HG02763 (cell line): ENCODE measurements at regions not wholly inside any gene's neighbourhood (a gene's known extent, or its start where the extent isn't known, plus 50 kb on each side); places are given as distances from the start of the nearest gene placed in this dataset.
"Not testable (repeated sequence)": the region's sequence is repeated elsewhere in the genome, so short reads cannot be mapped to it uniquely, and the experiment has no call there.

Source experiments
- ATAC-seq: cut with Tn5 transposase; IDR thresholded peaks from one replicate; pipeline ENCODE4 v1.9.1; 2021; ENCODE audit warnings: mild to moderate bottlenecking, moderate library complexity; ENCODE audit not compliant: unreplicated experiment

GRCh38 chr20:53891306-53891894, 179.0 kb downstream of the BCAS1 start:
- ATAC-seq = no peak

- ATAC-seq = no peak
Observed at GRCh38 chr20:53890443-53891305, 179.7 kb downstream of the BCAS1 start.

- no peak for ATAC-seq
Observed at GRCh38 chr20:53889411-53890148, 180.8 kb downstream of the BCAS1 start.

GRCh38 chr20:53888951-53889350, 181.4 kb downstream of the BCAS1 start:
- ATAC-seq = no peak

GRCh38 chr20:53888510-53888909, 181.9 kb downstream of the BCAS1 start:
- no peak for ATAC-seq

- no peak for ATAC-seq
Observed at GRCh38 chr20:53887973-53888372, 182.4 kb downstream of the BCAS1 start.

GRCh38 chr20:53884859-53885541, 185.4 kb downstream of the BCAS1 start:
- no peak for ATAC-seq

- ATAC-seq = no peak
Observed at GRCh38 chr20:53883098-53883911, 187.1 kb downstream of the BCAS1 start.

GRCh38 chr20:53882438-53882986, 187.9 kb downstream of the BCAS1 start:
- not testable (repeated sequence) for ATAC-seq

GRCh38 chr20:53881362-53881761, 189.0 kb downstream of the BCAS1 start:
- no peak for ATAC-seq

- no peak for ATAC-seq
Observed at GRCh38 chr20:53880108-53880641, 190.2 kb downstream of the BCAS1 start.

GRCh38 chr20:53879048-53879684, 191.2 kb downstream of the BCAS1 start:
- ATAC-seq = no peak

- no peak for ATAC-seq
Observed at GRCh38 chr20:53878262-53879047, 191.9 kb downstream of the BCAS1 start.

- no peak for ATAC-seq
Observed at GRCh38 chr20:53876956-53877355, 193.4 kb downstream of the BCAS1 start.

GRCh38 chr20:53876470-53876869, 193.9 kb downstream of the BCAS1 start:
- ATAC-seq = no peak

- no peak for ATAC-seq
Observed at GRCh38 chr20:53875452-53875851, 194.9 kb downstream of the BCAS1 start.

- no peak for ATAC-seq
Observed at GRCh38 chr20:53874706-53875105, 195.7 kb downstream of the BCAS1 start.

GRCh38 chr20:53874104-53874503, 196.3 kb downstream of the BCAS1 start:
- ATAC-seq = no peak

GRCh38 chr20:53873230-53873604, 197.2 kb downstream of the BCAS1 start:
- ATAC-seq = no peak
